Sigmoid colon (tissue), 6 donors: ENCODE measurements at regions not wholly inside any gene's neighbourhood (a gene's known extent, or its start where the extent isn't known, plus 50 kb on each side); places are given as distances from the start of the nearest gene placed in this dataset.

Experiments
- DNase-seq: peaks from one replicate; pipeline ENCODE4 v3.0.0-alpha.2; 2019
- H3K27ac ChIP-seq, 4 donors: fragments of 200-600 bp; sonication (generic); one replicate each; pipeline ENCODE4 v1.5.1; 2016 to 2019; ENCODE audit warnings: mild to moderate bottlenecking in 1 of 4
- H3K27me3 ChIP-seq, 3 donors: fragments of 200-600 bp; sonication (generic); one replicate each; pipeline ENCODE4 v1.5.1; 2019; ENCODE audit warnings: mild to moderate bottlenecking in 1 of 3
- H3K36me3 ChIP-seq, 4 donors: fragments of 200-600 bp; sonication (generic); one replicate each; pipeline ENCODE4 v1.5.1; 2016 to 2019
- H3K4me1 ChIP-seq, 4 donors: fragments of 200-600 bp; sonication (generic); one replicate each; pipeline ENCODE4 v1.5.1; 2017 to 2019
- H3K4me3 ChIP-seq, 4 donors: fragments of 200-600 bp; sonication (generic); one replicate each; pipeline ENCODE4 v1.5.1; 2017 to 2019; ENCODE audit warnings: mild to moderate bottlenecking in 2 of 4, moderate library complexity in 1 of 4
- H3K9me3 ChIP-seq, 4 donors: fragments of 200-600 bp in 3 of 4; sonication (generic) in 3 of 4; one replicate each; pipeline versions ENCODE4 v1.5.1 to v1.6.1; 2013 to 2019
- EP300 ChIP-seq, 4 donors: sonication (generic); formaldehyde crosslinking; IDR thresholded peaks; one replicate each; pipeline ENCODE4 v1.6.1; 2017; ENCODE audit warnings: antibody characterized with exemption in 4 of 4
- POLR2A ChIP-seq, 2 donors: fragments of 450-650 bp; IDR thresholded peaks; one replicate each; pipeline ENCODE4 v1.6.1; 2016; ENCODE audit warnings: antibody characterized with exemption in 2 of 2, mild to moderate bottlenecking in 2 of 2, moderate library complexity in 2 of 2
- POLR2AphosphoS5 ChIP-seq, 4 donors: sonication (generic); formaldehyde crosslinking; IDR thresholded peaks; one replicate each; pipeline ENCODE4 v1.6.1; 2017; ENCODE audit warnings: antibody characterized with exemption in 4 of 4
- WGBS, 2 donors: extraction: QIAGEN DNeasy Blood & Tissue Kit; methylation state at CpG; one replicate each; pipeline ENCODE4 v1.1.7; 2013; 5-methylcytosine and 5-hydroxymethylcytosine counted together
- intact Hi-C: fragments of 100-400 bp; cut with DNase I; formaldehyde crosslinking; loops from one replicate; pipeline ENCODE4 v1.15.1; 2023
- TF ChIP-seq, protein P1 (sequence below), 4 experiments: fragments of 450-650 bp in 3 of 4; fragments of 200-600 bp in 1 of 4; IDR thresholded peaks; one replicate each; pipeline ENCODE4 v1.5.1; 2016 to 2019; ENCODE audit warnings: antibody characterized with exemption in 4 of 4, mild to moderate bottlenecking in 3 of 4, moderate library complexity in 2 of 4
- donor health status: healthy with polysubstance abuse.
- donor health status: healthy.

DNA sequence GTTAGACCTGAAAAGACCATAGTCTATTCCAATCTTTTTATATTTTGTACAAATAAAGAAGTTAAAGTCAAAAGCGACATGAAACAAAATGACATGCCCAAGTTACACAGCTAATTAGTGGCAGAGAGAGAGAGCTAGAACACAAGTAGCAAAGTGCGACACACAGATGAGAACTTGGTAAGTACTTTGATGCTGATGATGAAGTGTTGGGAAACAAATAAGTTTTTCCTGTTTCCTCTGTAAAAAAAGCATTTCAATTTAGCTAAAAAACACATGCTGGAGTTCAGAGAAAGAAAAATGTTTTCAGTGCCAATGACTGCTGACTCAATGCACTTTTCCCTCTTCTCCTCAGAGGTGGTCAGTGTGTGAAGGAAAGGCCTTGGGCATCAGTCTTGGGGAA lies 226.9 kb downstream of the PAX3 start:
- intact Hi-C loops, result no loop called here
- H3K27me3 ChIP-seq, result no peaks in the 10 kb centered on the region
- no peak for DNase-seq
- H3K27ac ChIP-seq, result no peak overlapping the region
- no peak overlapping the region for H3K4me3 ChIP-seq
- no peak for TF ChIP-seq EP300 (IDR thresholded peaks at IDR 0.05)
- no peak for TF ChIP-seq POLR2AphosphoS5 (IDR thresholded peaks at IDR 0.05)
- TF ChIP-seq, protein P1, sequence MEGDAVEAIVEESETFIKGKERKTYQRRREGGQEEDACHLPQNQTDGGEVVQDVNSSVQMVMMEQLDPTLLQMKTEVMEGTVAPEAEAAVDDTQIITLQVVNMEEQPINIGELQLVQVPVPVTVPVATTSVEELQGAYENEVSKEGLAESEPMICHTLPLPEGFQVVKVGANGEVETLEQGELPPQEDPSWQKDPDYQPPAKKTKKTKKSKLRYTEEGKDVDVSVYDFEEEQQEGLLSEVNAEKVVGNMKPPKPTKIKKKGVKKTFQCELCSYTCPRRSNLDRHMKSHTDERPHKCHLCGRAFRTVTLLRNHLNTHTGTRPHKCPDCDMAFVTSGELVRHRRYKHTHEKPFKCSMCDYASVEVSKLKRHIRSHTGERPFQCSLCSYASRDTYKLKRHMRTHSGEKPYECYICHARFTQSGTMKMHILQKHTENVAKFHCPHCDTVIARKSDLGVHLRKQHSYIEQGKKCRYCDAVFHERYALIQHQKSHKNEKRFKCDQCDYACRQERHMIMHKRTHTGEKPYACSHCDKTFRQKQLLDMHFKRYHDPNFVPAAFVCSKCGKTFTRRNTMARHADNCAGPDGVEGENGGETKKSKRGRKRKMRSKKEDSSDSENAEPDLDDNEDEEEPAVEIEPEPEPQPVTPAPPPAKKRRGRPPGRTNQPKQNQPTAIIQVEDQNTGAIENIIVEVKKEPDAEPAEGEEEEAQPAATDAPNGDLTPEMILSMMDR (IDR thresholded peaks at IDR 0.05), result no peak
- TF ChIP-seq POLR2A (IDR thresholded peaks at IDR 0.05), result no peak
- 93 to 94% methylated on average over 2 of the region's 2 CpGs for WGBS, 2 donors
- no peaks in the 10 kb centered on the region for H3K36me3 ChIP-seq
- no peaks in the 10 kb centered on the region for H3K9me3 ChIP-seq
- no peaks in the 10 kb centered on the region for H3K4me1 ChIP-seq

DNA sequence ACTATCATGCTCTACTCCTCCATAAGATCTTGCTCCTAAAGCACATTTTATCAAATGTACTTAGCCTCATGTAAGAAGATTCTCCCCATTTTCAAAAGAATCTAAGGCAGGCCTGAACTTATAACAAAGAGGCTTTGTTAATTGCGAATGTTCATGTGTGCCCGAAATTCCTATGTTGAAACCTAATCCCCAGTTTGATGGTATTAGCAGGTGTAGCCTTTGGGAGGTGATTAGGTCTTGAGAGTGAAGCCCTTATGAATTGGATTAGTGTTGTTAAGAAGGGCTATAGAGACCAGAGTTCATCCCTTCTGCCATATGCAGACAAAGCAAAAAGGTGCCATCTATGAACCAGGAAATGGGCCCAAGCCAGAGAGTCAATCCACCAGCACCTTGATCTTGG lies 234.5 kb downstream of the PAX3 start:
- no peaks in the 10 kb centered on the region for H3K4me1 ChIP-seq
- no peaks in the 10 kb centered on the region for H3K9me3 ChIP-seq
- H3K36me3 ChIP-seq, result no peaks in the 10 kb centered on the region
- no peak overlapping the region for H3K27ac ChIP-seq
- DNase-seq, result no peak
- intact Hi-C loops, result no loop called here
- 96 to 98% methylated on average over 2 of the region's 2 CpGs for WGBS, 2 donors
- TF ChIP-seq POLR2A (IDR thresholded peaks at IDR 0.05) (no peak), POLR2AphosphoS5 (IDR thresholded peaks at IDR 0.05) (no peak), EP300 (IDR thresholded peaks at IDR 0.05) (no peak)
- TF ChIP-seq, protein P1 (IDR thresholded peaks at IDR 0.05), result no peak
- H3K4me3 ChIP-seq, result no peak overlapping the region
- peaks cover 0 to 10% (median 0%) of the 10 kb centered on the region in 3 donors for H3K27me3 ChIP-seq

DNA sequence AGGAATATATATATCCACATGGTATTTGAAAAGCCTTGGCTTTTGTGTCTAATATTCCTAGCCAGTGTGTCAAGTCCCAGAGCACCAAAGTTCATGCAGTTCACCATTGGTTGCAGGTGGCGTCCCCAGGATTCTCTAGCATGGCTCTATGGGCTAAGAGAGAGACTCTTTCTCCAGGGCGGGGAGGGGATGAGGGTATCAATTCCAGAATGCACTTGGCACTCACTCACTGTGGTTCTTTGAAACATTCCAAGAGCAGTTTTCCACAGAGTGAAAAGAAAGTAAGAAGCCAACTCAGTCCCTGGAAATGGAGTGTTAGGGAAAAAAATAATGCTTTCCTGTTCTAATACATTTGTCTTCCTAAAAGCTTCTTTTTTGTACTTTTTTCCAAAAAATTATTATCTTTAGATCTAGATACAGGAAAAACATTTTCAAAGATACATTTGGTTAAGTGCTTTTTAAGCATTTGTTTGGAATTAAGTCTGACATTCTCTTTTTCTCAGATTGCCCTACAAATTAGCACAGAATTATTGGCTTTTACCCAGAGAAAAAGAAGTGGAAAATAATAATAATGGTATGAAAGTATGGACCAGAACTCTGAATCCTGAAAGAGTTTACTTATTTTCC lies 239.9 kb downstream of the PAX3 start:
- Histone ChIP-seq H3K4me1 (peaks cover 0 to 4% (median 0%) of the 10 kb centered on the region in 4 donors), H3K27me3 (peaks cover 0 to 52% (median 0%) of the 10 kb centered on the region in 3 donors), H3K9me3 (no peaks in the 10 kb centered on the region), H3K27ac (no peak overlapping the region), H3K4me3 (no peak overlapping the region), H3K36me3 (no peaks in the 10 kb centered on the region)
- DNase-seq, result no peak
- 70 to 72% methylated on average over 2 of the region's 2 CpGs for WGBS, 2 donors
- no peak for TF ChIP-seq POLR2AphosphoS5 (IDR thresholded peaks at IDR 0.05)
- TF ChIP-seq, protein P1 (IDR thresholded peaks at IDR 0.05), result no peak
- TF ChIP-seq EP300 (IDR thresholded peaks at IDR 0.05), result no peak
- no peak for TF ChIP-seq POLR2A (IDR thresholded peaks at IDR 0.05)
- intact Hi-C loops, result loop anchor here (5.0 kb wide), 1 partner anchor 553 kb away; no protein-coding TSS in a partner anchor

DNA sequence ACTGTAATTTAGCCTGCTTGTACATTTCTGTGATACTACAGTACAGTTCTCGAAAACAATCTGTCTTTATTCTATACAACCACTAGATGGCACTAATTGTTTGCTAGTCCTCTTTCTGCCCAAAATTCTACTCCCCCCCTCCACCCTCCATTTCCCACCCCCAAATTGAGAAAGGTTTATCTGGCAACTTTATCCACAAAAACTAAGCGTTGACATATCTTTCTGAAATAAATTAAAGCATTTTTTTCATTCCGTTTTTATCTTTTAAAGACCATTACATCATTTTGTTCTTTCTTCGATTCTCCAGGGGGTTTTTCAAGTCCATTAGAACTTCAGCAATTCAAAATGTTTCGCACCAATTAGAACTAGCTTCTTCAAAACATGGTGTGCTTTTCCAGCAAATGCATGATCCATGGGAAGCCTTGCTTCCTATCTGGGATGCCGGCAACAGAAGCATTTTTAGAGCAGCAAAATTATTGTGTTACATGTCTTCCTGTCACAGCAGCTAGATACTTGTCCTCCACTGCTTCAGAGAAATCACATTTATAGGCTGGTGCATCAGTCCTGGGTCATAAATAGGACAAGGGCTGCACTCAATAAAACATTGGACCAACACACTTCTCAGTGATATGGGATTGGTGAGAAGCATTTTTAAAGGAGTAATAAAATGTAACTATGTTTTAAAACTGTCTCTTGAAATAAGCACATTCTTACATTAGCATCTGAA lies 241.3 kb downstream of the PAX3 start:
- no peak for DNase-seq
- TF ChIP-seq POLR2A (IDR thresholded peaks at IDR 0.05), result no peak
- TF ChIP-seq, protein P1 (IDR thresholded peaks at IDR 0.05), result peak; percentile 9 to 62 (median 42)
- H3K9me3 ChIP-seq, result no peaks in the 10 kb centered on the region
- no peaks in the 10 kb centered on the region for H3K36me3 ChIP-seq
- H3K4me3 ChIP-seq, result no peak overlapping the region
- no peak overlapping the region for H3K27ac ChIP-seq
- peaks cover 0 to 4% (median 0%) of the 10 kb centered on the region in 4 donors for H3K4me1 ChIP-seq
- 36% methylated on average over 6 of the region's 6 CpGs for WGBS, 2 donors
- intact Hi-C loops, result loop anchor here (5.0 kb wide), 1 partner anchor 555 kb away; no protein-coding TSS in a partner anchor
- H3K27me3 ChIP-seq, result peaks cover 0 to 63% (median 0%) of the 10 kb centered on the region in 3 donors
